DOHH2 (cell line): ENCODE measurements at regions not wholly inside any gene's neighbourhood (a gene's known extent, or its start where the extent isn't known, plus 50 kb on each side); places are given as distances from the start of the nearest gene placed in this dataset.

ENCODE experiments used
- H3F3A ChIP-seq: fragments of 200-600 bp; sonication (generic), shearing (Covaris generic); 2 replicates; pipeline ENCODE4 v1.6.0; 2016; ENCODE audit warnings: antibody characterized with exemption, mild to moderate bottlenecking; ENCODE audit not compliant: control insufficient read depth, insufficient read depth
- H3K27ac ChIP-seq: fragments of 200-600 bp; sonication (generic); 2 replicates; pipeline ENCODE4 v1.5.1; 2014; ENCODE audit warnings: low read depth, mild to moderate bottlenecking, low read length, moderate library complexity
- H3K27me3 ChIP-seq: fragments of 200-600 bp; sonication (generic); 2 replicates; pipeline ENCODE4 v1.6.1; 2014; ENCODE audit warnings: mild to moderate bottlenecking, low read length, mixed read lengths; ENCODE audit not compliant: control insufficient read depth
- H3K36me3 ChIP-seq: fragments of 200-600 bp; sonication (generic); 2 replicates; pipeline ENCODE4 v1.6.1; 2014; ENCODE audit warnings: mild to moderate bottlenecking, low read length, moderate library complexity, mixed read lengths; ENCODE audit not compliant: control insufficient read depth
- H3K4me1 ChIP-seq: fragments of 200-600 bp; sonication (generic); 2 replicates; pipeline ENCODE4 v1.6.1; 2014; ENCODE audit warnings: mild to moderate bottlenecking, low read length, mixed read lengths; ENCODE audit not compliant: control insufficient read depth
- H3K4me2 ChIP-seq: fragments of 200-600 bp; sonication (generic); 2 replicates; pipeline ENCODE4 v1.6.0; 2014; ENCODE audit warnings: mild to moderate bottlenecking, low read length, moderate library complexity
- H3K4me3 ChIP-seq: fragments of 200-600 bp; sonication (generic); 2 replicates; pipeline ENCODE4 v1.5.1; 2014; ENCODE audit warnings: mild to moderate bottlenecking, low read length, mixed read lengths
- H3K79me2 ChIP-seq: fragments of 200-600 bp; sonication (generic); 2 replicates; pipeline ENCODE4 v1.6.1; 2014; ENCODE audit warnings: mild to moderate bottlenecking, low read length, mixed read lengths; ENCODE audit not compliant: control insufficient read depth
- H3K9me2 ChIP-seq: fragments of 200-600 bp; sonication (generic); replicated peaks from 2 replicates; pipeline ENCODE4 v1.6.1; 2014; ENCODE audit warnings: mild to moderate bottlenecking, low read length, mixed read lengths; ENCODE audit not compliant: control insufficient read depth
- H3K9me3 ChIP-seq: fragments of 200-600 bp; sonication (generic); 2 replicates; pipeline ENCODE4 v1.6.1; 2014; ENCODE audit warnings: antibody characterized with exemption, low read length, mixed read lengths; ENCODE audit not compliant: control insufficient read depth, insufficient read depth
- H4K20me1 ChIP-seq: fragments of 200-600 bp; sonication (generic); 2 replicates; pipeline ENCODE4 v1.6.0; 2014; ENCODE audit warnings: low read depth, mild to moderate bottlenecking, antibody characterized with exemption, low read length, moderate library complexity; ENCODE audit not compliant: control insufficient read depth, insufficient read depth
- CTCF ChIP-seq: fragments of 200-600 bp; sonication (generic); IDR thresholded peaks from one replicate; pipeline ENCODE4 v1.5.1; 2014; ENCODE audit warnings: antibody characterized with exemption, mild to moderate bottlenecking, low read depth, low read length; ENCODE audit not compliant: poor library complexity, severe bottlenecking
- EZH2phosphoT487 ChIP-seq: fragments of 200-600 bp; sonication (generic); IDR thresholded peaks from 2 replicates; pipeline ENCODE4 v1.6.1; 2017; ENCODE audit warnings: borderline replicate concordance, mild to moderate bottlenecking, antibody characterized with exemption, low read length, moderate library complexity, mixed read lengths

- Histone ChIP-seq H3K4me1 (no peaks in the 10 kb centered on the region), H3K27ac (no peak overlapping the region), H3K4me2 (no peak overlapping the region), H3K9me2 (no peaks in the 10 kb centered on the region), H3F3A (no peaks in the 10 kb centered on the region), H4K20me1 (no peaks in the 10 kb centered on the region), H3K4me3 (no peak overlapping the region), H3K9me3 (no peaks in the 10 kb centered on the region), H3K27me3 (no peaks in the 10 kb centered on the region), H3K79me2 (no peaks in the 10 kb centered on the region), H3K36me3 (no peaks in the 10 kb centered on the region)
- TF ChIP-seq CTCF (no peak), EZH2phosphoT487 (no peak)
Observed at GRCh38 chr5:82859451-82860140, 217.6 kb downstream of the TMEM167A start.

DNA sequence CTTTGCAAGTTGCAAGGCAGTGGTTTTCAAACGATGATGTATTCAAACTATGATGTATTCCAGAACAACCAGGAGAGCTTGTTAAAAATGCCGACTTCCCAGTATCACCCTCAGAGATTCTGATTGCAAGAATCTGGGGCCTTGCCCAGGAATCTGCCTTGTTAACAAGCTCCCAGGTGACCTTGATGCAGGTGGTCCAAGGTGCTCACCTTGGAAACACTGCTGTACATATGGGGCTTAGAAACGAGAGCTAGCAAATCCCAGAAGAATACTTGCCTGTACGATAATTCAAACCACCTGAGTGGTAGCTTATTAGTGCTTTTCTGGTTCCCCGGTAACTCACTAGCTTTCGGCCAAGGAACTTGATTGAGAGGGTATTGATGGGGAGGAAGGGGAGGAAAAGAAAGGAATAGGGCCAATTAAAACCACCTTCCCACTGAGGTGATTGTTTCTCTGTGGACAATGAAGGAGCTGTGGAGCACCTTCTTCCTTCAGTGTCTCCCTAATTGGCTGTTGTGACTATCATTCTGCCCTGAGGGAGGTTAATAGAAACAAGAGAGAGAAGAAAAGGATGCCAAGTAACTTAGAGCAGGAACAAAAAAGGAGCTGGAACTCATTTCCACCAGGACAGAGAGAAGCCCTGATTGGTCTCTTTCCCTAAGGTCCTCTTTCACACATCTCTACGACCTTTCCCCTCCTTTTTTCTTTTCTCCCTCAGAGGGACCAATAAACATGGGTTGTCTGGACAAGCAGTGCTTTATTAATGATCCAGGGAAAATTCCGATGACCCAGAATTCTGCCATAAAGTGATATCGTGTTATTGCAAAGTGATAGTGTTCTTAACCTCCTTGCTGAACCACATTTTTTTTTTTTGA lies 218.8 kb downstream of the TMEM167A start:
- no peak overlapping the region for H3K4me2 ChIP-seq
- no peaks in the 10 kb centered on the region for H3K79me2 ChIP-seq
- H3K9me3 ChIP-seq: no peaks in the 10 kb centered on the region
- no peak overlapping the region for H3K4me3 ChIP-seq
- H3F3A ChIP-seq: no peaks in the 10 kb centered on the region
- H3K27ac ChIP-seq: no peak overlapping the region
- H3K4me1 ChIP-seq: no peaks in the 10 kb centered on the region
- H3K36me3 ChIP-seq: no peaks in the 10 kb centered on the region
- no peaks in the 10 kb centered on the region for H3K9me2 ChIP-seq
- no peaks in the 10 kb centered on the region for H4K20me1 ChIP-seq
- no peaks in the 10 kb centered on the region for H3K27me3 ChIP-seq
- TF ChIP-seq EZH2phosphoT487 (no peak), CTCF (no peak)

DNA sequence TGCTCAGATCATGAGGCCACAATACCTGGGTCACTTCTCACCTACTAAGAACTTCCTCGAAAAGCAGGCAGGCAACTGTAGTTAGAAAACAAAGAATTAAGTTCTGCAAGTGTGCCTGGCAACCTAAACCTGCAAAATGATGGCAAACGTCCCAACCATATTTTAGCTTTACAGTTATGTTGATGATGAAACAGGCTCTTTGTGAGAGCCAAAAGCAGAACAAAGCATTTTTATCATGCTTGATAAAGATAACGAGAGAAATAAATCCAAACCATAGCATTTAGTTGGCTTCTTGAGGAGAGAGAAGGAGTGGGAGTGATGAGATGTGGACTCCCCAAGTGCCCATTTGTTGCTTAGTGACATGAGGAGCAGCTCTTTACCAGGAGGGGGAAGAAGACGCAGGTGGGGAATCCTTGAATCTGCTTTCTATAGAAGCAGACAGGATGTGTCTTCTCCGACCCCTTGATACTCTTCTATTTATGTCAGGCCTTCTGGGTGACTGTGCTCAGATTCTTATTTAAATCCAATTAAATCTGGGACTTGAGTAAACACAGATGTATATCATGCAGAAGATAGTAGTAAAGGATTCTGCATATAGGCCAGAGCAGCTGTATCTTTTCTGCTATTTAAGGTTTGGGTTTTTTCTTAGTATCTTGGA lies 221.2 kb downstream of the TMEM167A start:
- Histone ChIP-seq H3K4me2 (no peak overlapping the region), H3K36me3 (no peaks in the 10 kb centered on the region), H4K20me1 (no peaks in the 10 kb centered on the region), H3K27me3 (no peaks in the 10 kb centered on the region), H3K79me2 (no peaks in the 10 kb centered on the region), H3K9me2 (no peaks in the 10 kb centered on the region), H3K4me3 (no peak overlapping the region), H3K4me1 (no peaks in the 10 kb centered on the region), H3K9me3 (no peaks in the 10 kb centered on the region), H3K27ac (no peak overlapping the region), H3F3A (no peaks in the 10 kb centered on the region)
- no peak for TF ChIP-seq EZH2phosphoT487
- no peak for TF ChIP-seq CTCF
